NCI-H345 (cell line): ENCODE measurements at regions not wholly inside any gene's neighbourhood (a gene's known extent, or its start where the extent isn't known, plus 50 kb on each side); places are given as distances from the start of the nearest gene placed in this dataset.

ENCODE experiments used
- DNase-seq: peaks from one replicate; lab custom pipeline; 2025; lab: John Stamatoyannopoulos, UW

- no peak for DNase-seq
Measured at GRCh38 chr11:37630866-37631265, 1032.8 kb upstream of the RAG2 start.

GRCh38 chr11:37623778-37624177 is 1025.7 kb upstream of the RAG2 start:
- no peak for DNase-seq

GRCh38 chr11:37621662-37622061 is 1023.6 kb upstream of the RAG2 start:
- no peak for DNase-seq

- no peak for DNase-seq
Measured at GRCh38 chr11:37616291-37616690, 1018.3 kb upstream of the RAG2 start.

- DNase-seq = no peak
Measured at GRCh38 chr11:37613031-37613430, 1015.0 kb upstream of the RAG2 start.

GRCh38 chr11:37612146-37612545 is 1014.1 kb upstream of the RAG2 start:
- no peak for DNase-seq

- DNase-seq = no peak
Measured at GRCh38 chr11:37605229-37605628, 1007.2 kb upstream of the RAG2 start.

GRCh38 chr11:37598381-37598780 is 1000.3 kb upstream of the RAG2 start:
- DNase-seq = no peak

- no peak for DNase-seq
Measured at GRCh38 chr11:37597776-37598175, 999.7 kb upstream of the RAG2 start.

GRCh38 chr11:37595845-37596244 is 997.8 kb upstream of the RAG2 start:
- DNase-seq = no peak

- no peak for DNase-seq
Measured at GRCh38 chr11:37574361-37574760, 976.3 kb upstream of the RAG2 start.

- no peak for DNase-seq
Measured at GRCh38 chr11:37572491-37573171, 974.6 kb upstream of the RAG2 start.

- no peak for DNase-seq
Measured at GRCh38 chr11:37571246-37571645, 973.2 kb upstream of the RAG2 start.

- DNase-seq = no peak
Measured at GRCh38 chr11:37560991-37561390, 963.0 kb upstream of the RAG2 start.

- DNase-seq = no peak
Measured at GRCh38 chr11:37560346-37560745, 962.3 kb upstream of the RAG2 start.

GRCh38 chr11:37558619-37559210 is 960.7 kb upstream of the RAG2 start:
- no peak for DNase-seq

- no peak for DNase-seq
Measured at GRCh38 chr11:37557990-37558389, 960.0 kb upstream of the RAG2 start.

- no peak for DNase-seq
Measured at GRCh38 chr11:37552284-37552683, 954.2 kb upstream of the RAG2 start.

- DNase-seq = no peak
Measured at GRCh38 chr11:37544491-37544890, 946.5 kb upstream of the RAG2 start.

- DNase-seq = no peak
Measured at GRCh38 chr11:37533830-37534229, 935.8 kb upstream of the RAG2 start.

- DNase-seq = no peak
Measured at GRCh38 chr11:37533087-37533486, 935.1 kb upstream of the RAG2 start.

- DNase-seq = no peak
Measured at GRCh38 chr11:37532271-37532670, 934.2 kb upstream of the RAG2 start.

GRCh38 chr11:37527545-37527944 is 929.5 kb upstream of the RAG2 start:
- DNase-seq = no peak

- no peak for DNase-seq
Measured at GRCh38 chr11:37525336-37525735, 927.3 kb upstream of the RAG2 start.
